ENCODE measurements at regions not wholly inside any gene's neighbourhood (a gene's known extent, or its start where the extent isn't known, plus 50 kb on each side); places are given as distances from the start of the nearest gene placed in this dataset.

DNA sequence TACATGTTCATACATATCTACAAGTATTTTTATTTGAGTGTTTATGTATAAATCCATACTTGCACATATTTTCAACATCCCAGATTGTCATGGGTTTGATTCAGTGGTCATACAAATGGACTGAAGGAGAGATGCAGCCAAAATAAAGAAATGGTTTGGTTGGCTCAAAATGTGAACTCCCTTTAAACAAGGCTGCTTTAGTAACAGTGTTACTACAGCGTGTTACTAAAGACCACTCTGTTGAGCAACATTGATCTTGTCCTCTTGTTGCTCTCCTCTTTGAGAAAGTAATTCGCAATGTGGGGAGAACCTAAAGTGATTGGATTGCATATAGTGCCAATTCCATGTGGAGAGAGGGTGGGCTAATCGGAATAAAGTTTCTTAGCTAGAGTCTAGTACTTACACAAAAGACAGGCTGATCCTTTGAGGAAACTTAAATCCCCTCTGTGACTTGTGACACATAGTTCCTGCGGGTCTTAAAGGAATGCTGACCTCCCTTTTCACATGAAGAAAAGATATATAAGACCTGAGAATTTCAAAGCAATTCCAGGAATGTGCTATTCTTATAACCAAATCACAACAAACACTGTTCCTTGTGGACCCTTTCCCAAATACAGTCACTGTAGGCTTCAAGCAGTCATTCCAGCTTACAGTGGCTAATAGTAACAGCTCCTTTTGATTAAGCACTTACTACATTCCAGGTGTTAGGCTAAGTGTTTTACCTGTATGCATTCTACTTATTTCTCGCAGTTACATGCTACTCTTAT is 144.3 kb downstream of the FZD1 start:
- no peak overlapping the region for H3K4me3 ChIP-seq
- H3K9me3 ChIP-seq (replicated peaks in 1 of 3) = no peaks in the 10 kb centered on the region
- DNase-seq = no peak
- H3K4me1 ChIP-seq (replicated peaks in 1 of 2) = no peaks in the 10 kb centered on the region
- intact Hi-C loops (cut with DNase I) = no loop called here
- H3K27ac ChIP-seq = no peak overlapping the region
- H3K27me3 ChIP-seq = no peaks in the 10 kb centered on the region
- TF ChIP-seq CTCF (IDR thresholded peaks at IDR 0.05) = no peak
- no peak for TF ChIP-seq POLR2A (IDR thresholded peaks at IDR 0.05)
- H3K36me3 ChIP-seq (replicated peaks in 1 of 2) = no peaks in the 10 kb centered on the region
- 70 to 76% (median 72%) methylated on average over 5 of the region's 5 CpGs for WGBS, 4 donors

DNA sequence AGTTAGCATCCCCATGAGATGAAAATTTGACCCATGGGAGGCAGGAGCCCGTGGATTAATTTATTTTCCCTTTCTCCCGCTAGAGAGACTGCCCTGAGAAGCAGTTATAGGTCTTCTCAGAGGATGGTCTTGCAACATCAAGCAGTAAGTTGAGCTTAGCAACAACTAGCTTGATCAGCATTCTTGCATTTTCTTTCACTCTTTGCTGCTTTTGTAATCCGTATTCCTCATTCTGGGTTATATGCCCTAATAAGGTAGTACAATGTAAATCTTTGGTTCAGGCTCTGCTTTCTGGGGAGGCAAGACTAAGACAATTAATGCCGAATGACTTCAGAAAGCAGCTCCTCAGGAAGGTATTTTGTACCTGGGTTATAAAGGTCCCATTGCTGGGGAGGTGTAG is 146.8 kb downstream of the FZD1 start:
- DNase-seq = no peak
- H3K9me3 ChIP-seq (replicated peaks in 1 of 3) = no peaks in the 10 kb centered on the region
- TF ChIP-seq POLR2A (IDR thresholded peaks at IDR 0.05) (no peak), CTCF (IDR thresholded peaks at IDR 0.05) (no peak)
- no peaks in the 10 kb centered on the region for H3K27me3 ChIP-seq
- H3K27ac ChIP-seq = no peak overlapping the region
- no peak overlapping the region for H3K4me3 ChIP-seq
- H3K4me1 ChIP-seq (replicated peaks in 1 of 2) = no peaks in the 10 kb centered on the region
- 49 to 55% (median 52%) methylated on average over 4 of the region's 4 CpGs for WGBS, 4 donors
- H3K36me3 ChIP-seq (replicated peaks in 1 of 2) = no peaks in the 10 kb centered on the region
- intact Hi-C loops (cut with DNase I) = no loop called here

DNA sequence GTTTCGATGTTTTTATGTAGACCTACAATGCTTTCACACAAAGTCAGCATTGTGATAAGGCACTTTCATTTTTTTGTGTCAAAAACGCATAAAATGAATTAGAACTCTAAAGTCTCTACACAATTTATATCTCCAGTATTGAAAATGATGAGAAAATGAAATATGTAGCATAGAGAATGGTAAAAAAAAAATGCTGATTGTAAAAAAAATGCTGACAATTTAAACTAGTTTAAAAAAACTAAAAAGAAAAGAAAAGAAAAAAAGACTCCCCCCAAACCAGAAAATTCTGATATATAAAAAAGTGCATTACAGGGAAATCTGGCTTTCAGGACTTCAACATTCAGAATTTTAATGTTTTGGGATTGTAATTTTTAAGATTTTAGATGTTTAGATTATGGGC is 148.1 kb downstream of the FZD1 start:
- no peak for DNase-seq
- Histone ChIP-seq H3K9me3 (replicated peaks in 1 of 3) (no peaks in the 10 kb centered on the region), H3K4me1 (replicated peaks in 1 of 2) (no peaks in the 10 kb centered on the region), H3K27ac (no peak overlapping the region), H3K36me3 (replicated peaks in 1 of 2) (no peaks in the 10 kb centered on the region), H3K27me3 (no peaks in the 10 kb centered on the region), H3K4me3 (no peak overlapping the region)
- WGBS, 4 donors = 27 to 34% (median 29%) methylated on average over 2 of the region's 2 CpGs
- no peak for TF ChIP-seq CTCF (IDR thresholded peaks at IDR 0.05)
- TF ChIP-seq POLR2A (IDR thresholded peaks at IDR 0.05) = no peak
- intact Hi-C loops (cut with DNase I) = no loop called here

DNA sequence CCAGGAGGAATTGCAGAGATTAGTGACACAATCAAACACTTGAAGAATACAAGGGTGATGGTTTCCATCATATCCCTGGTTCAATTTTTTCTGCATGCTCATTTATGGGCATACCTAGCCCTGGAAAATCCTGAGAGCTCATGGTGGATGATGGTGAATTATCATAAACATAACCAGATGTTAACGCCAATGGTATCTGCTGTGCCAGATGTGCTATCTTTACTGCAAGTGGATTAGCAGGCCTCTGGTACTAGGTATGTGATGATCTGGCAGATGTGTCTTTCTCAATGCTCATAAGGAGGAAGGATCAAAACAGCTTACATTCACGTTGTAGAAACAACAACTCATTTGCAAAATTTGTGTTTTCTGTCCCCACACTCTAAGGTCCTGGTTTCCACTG is 150.5 kb downstream of the FZD1 start:
- Histone ChIP-seq H3K9me3 (replicated peaks in 1 of 3) (no peaks in the 10 kb centered on the region), H3K27me3 (no peaks in the 10 kb centered on the region), H3K27ac (no peak overlapping the region), H3K4me3 (no peak overlapping the region), H3K36me3 (replicated peaks in 1 of 2) (no peaks in the 10 kb centered on the region), H3K4me1 (replicated peaks in 1 of 2) (no peaks in the 10 kb centered on the region)
- WGBS, 4 donors = 56 to 65% (median 57%) methylated on average over 2 of the region's 2 CpGs
- no peak for TF ChIP-seq CTCF (IDR thresholded peaks at IDR 0.05)
- no peak for TF ChIP-seq POLR2A (IDR thresholded peaks at IDR 0.05)
- no peak for DNase-seq
- intact Hi-C loops (cut with DNase I) = no loop called here

Measured in adrenal gland (tissue), 9 donors.